Neuronal stem cell (in vitro differentiated cells): ENCODE measurements at regions not wholly inside any gene's neighbourhood (a gene's known extent, or its start where the extent isn't known, plus 50 kb on each side); places are given as distances from the start of the nearest gene placed in this dataset.

Experiments used
- DNase-seq: peaks from one replicate; pipeline ENCODE4 v3.0.0-alpha.2; 2013; ENCODE audit warnings: low spot score
- H2AFZ ChIP-seq: one replicate; pipeline ENCODE4 v1.6.1; 2013; ENCODE audit warnings: mild to moderate bottlenecking, low read length, inconsistent platforms
- H2AK5ac ChIP-seq: 2 replicates; pipeline ENCODE4 v1.6.1; 2013; ENCODE audit warnings: low read depth, mild to moderate bottlenecking, inconsistent platforms, low read length, moderate library complexity, mixed read lengths
- H2BK120ac ChIP-seq: 2 replicates; pipeline ENCODE4 v1.6.1; 2013; ENCODE audit warnings: low read depth, mild to moderate bottlenecking, inconsistent platforms, low read length, moderate library complexity, mixed read lengths
- H2BK12ac ChIP-seq: one replicate; pipeline ENCODE4 v1.6.1; 2013; ENCODE audit warnings: low read length, inconsistent platforms
- H2BK15ac ChIP-seq: 2 replicates; pipeline ENCODE4 v1.6.1; 2013; ENCODE audit warnings: mild to moderate bottlenecking, low read length, inconsistent platforms, mixed read lengths
- H2BK5ac ChIP-seq: one replicate; pipeline ENCODE4 v1.6.1; 2013; ENCODE audit warnings: inconsistent platforms, mild to moderate bottlenecking, low read length, moderate library complexity
- H3K14ac ChIP-seq: one replicate; pipeline ENCODE4 v1.6.1; 2013; ENCODE audit warnings: low read length, inconsistent platforms
- H3K18ac ChIP-seq: 2 replicates; pipeline ENCODE4 v1.6.1; 2013; ENCODE audit warnings: low read length, inconsistent platforms
- H3K23ac ChIP-seq: 2 replicates; pipeline ENCODE4 v1.6.1; 2013; ENCODE audit warnings: low read depth, mild to moderate bottlenecking, mixed read lengths, low read length, inconsistent platforms; ENCODE audit not compliant: poor library complexity
- H3K27ac ChIP-seq: replicated peaks from 3 replicates; pipeline ENCODE4 v1.5.1; 2013; ENCODE audit warnings: low read length, inconsistent platforms
- H3K27me3 ChIP-seq, 3 experiments: 2 replicates each; pipeline ENCODE4 v1.6.1; 2013; ENCODE audit warnings: low read length in 3 of 3, mild to moderate bottlenecking in 2 of 3, inconsistent platforms in 1 of 3, low read depth in 1 of 3, mixed read lengths in 1 of 3, moderate library complexity in 1 of 3; ENCODE audit not compliant: control insufficient read depth in 3 of 3, insufficient read depth in 3 of 3
- H3K36me3 ChIP-seq, 2 donors: replicated peaks in 1 of 2; 2 replicates each; pipeline ENCODE4 v1.6.1; 2013; ENCODE audit warnings: low read length in 2 of 2; ENCODE audit not compliant: control insufficient read depth in 2 of 2, insufficient read depth in 2 of 2
- H3K4ac ChIP-seq: 2 replicates; pipeline ENCODE4 v1.6.1; 2013; ENCODE audit warnings: inconsistent platforms, mild to moderate bottlenecking, low read length, moderate library complexity
- H3K4me1 ChIP-seq, 2 donors: 1 replicate in 1 of 2; 2 replicates in 1 of 2; pipeline ENCODE4 v1.6.1; 2013; ENCODE audit warnings: low read length in 2 of 2, low read depth in 1 of 2; ENCODE audit not compliant: control insufficient read depth in 2 of 2, insufficient read depth in 1 of 2
- H3K4me2 ChIP-seq: one replicate; pipeline ENCODE4 v1.6.1; 2013; ENCODE audit warnings: mild to moderate bottlenecking, low read length, inconsistent platforms; ENCODE audit not compliant: insufficient read depth, poor library complexity, severe bottlenecking
- H3K4me3 ChIP-seq, 2 donors: 2 replicates each; pipeline ENCODE4 v1.5.1; 2013; ENCODE audit warnings: low read length in 2 of 2, mild to moderate bottlenecking in 2 of 2, inconsistent platforms in 1 of 2, moderate library complexity in 1 of 2
- H3K79me1 ChIP-seq: one replicate; pipeline ENCODE4 v1.6.1; 2013; ENCODE audit warnings: low read depth, mild to moderate bottlenecking, inconsistent platforms, low read length, moderate library complexity
- H3K9ac ChIP-seq: one replicate; pipeline ENCODE4 v1.6.1; 2013; ENCODE audit warnings: mild to moderate bottlenecking, low read depth, low read length, inconsistent platforms; ENCODE audit not compliant: poor library complexity
- H3K9me3 ChIP-seq, 2 donors: replicated peaks in 1 of 2; 2 replicates each; pipeline versions ENCODE3 to v1.6.1; 2013; ENCODE audit warnings: low read length in 2 of 2, mild to moderate bottlenecking in 2 of 2, inconsistent platforms in 1 of 2, low read depth in 1 of 2, mixed read lengths in 1 of 2, moderate library complexity in 1 of 2; ENCODE audit not compliant: control insufficient read depth in 2 of 2, insufficient read depth in 1 of 2
- H4K8ac ChIP-seq: one replicate; pipeline ENCODE4 v1.6.1; 2013; ENCODE audit warnings: low read depth, mild to moderate bottlenecking, inconsistent platforms, low read length, moderate library complexity
- H4K91ac ChIP-seq: one replicate; pipeline ENCODE4 v1.6.1; 2013; ENCODE audit warnings: low read length, low read depth, mild to moderate bottlenecking, inconsistent platforms; ENCODE audit not compliant: poor library complexity
- WGBS, 2 donors: extraction: QIAGEN DNeasy Blood & Tissue Kit; methylation state at CpG; one replicate each; pipeline ENCODE4 v1.1.7; 2013; ENCODE audit warnings: missing lambda C conversion rate in 2 of 2, mixed read lengths in 1 of 2; ENCODE audit not compliant: insufficient read length in 2 of 2, insufficient replicate concordance in 1 of 2; ENCODE audit errors: extremely low coverage in 2 of 2; 5-methylcytosine and 5-hydroxymethylcytosine counted together

- no peak for DNase-seq
- H3K4me3 ChIP-seq, result no peak overlapping the region
- no peak overlapping the region for H2BK120ac ChIP-seq
- no peak overlapping the region for H2BK12ac ChIP-seq
- H3K14ac ChIP-seq, result no peak overlapping the region
- no peaks in the 10 kb centered on the region for H3K36me3 ChIP-seq
- H3K27me3 ChIP-seq, result no peaks in the 10 kb centered on the region
- H3K79me1 ChIP-seq, result no peaks in the 10 kb centered on the region
- no peak overlapping the region for H3K4ac ChIP-seq
- H3K9me3 ChIP-seq, result no peaks in the 10 kb centered on the region
- H3K18ac ChIP-seq, result no peak overlapping the region
- no peak overlapping the region for H2AK5ac ChIP-seq
- no peak overlapping the region for H3K23ac ChIP-seq
- no peak overlapping the region for H3K9ac ChIP-seq
- H3K4me2 ChIP-seq, result no peak overlapping the region
- no peak overlapping the region for H2BK15ac ChIP-seq
- H4K8ac ChIP-seq, result no peak overlapping the region
- H3K4me1 ChIP-seq, result no peaks in the 10 kb centered on the region
- H4K91ac ChIP-seq, result no peak overlapping the region
- no peak overlapping the region for H3K27ac ChIP-seq
- no peak overlapping the region for H2BK5ac ChIP-seq
- H2AFZ ChIP-seq, result no peak overlapping the region
These were observed 182.7 kb downstream of the C7orf25 start for GRCh38 chr7:42729053-42729765.

DNA sequence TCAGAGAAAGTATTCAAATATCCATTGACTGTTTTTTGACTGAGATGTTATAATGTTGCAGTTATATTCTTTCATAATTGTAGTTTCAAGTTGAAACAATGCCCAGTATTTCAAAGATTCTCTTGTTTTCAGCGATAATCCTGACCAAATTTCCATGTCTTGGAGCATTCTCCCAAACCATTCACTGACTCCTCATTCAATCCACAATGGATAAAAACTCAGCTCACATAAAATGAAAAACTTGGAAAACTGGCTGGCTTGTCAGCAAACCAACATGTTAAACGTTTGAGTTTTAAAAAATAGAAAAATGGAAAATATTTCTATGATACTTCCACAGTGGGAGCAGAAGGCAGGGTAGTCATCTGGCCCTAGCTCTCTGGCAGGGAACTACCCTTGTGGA is 184.4 kb downstream of the C7orf25 start:
- no peak overlapping the region for H3K18ac ChIP-seq
- H3K4me3 ChIP-seq, result no peak overlapping the region
- no peaks in the 10 kb centered on the region for H3K36me3 ChIP-seq
- H3K79me1 ChIP-seq, result no peaks in the 10 kb centered on the region
- no peak overlapping the region for H2BK12ac ChIP-seq
- no peak overlapping the region for H3K4me2 ChIP-seq
- no peak overlapping the region for H2BK5ac ChIP-seq
- H3K4ac ChIP-seq, result no peak overlapping the region
- H4K8ac ChIP-seq, result no peak overlapping the region
- H3K27me3 ChIP-seq, result no peaks in the 10 kb centered on the region
- H2BK15ac ChIP-seq, result no peak overlapping the region
- H3K9me3 ChIP-seq, result no peaks in the 10 kb centered on the region
- no peak overlapping the region for H3K23ac ChIP-seq
- H2BK120ac ChIP-seq, result no peak overlapping the region
- no peak overlapping the region for H3K9ac ChIP-seq
- H3K27ac ChIP-seq, result no peak overlapping the region
- H2AK5ac ChIP-seq, result no peak overlapping the region
- H2AFZ ChIP-seq, result no peak overlapping the region
- no peak for DNase-seq
- H3K14ac ChIP-seq, result no peak overlapping the region
- no peak overlapping the region for H4K91ac ChIP-seq
- WGBS, 2 donors, result no CpG with 5 or more reads among the region's 2 CpGs
- peaks cover 0 to 4% of the 10 kb centered on the region in 2 donors for H3K4me1 ChIP-seq

DNA sequence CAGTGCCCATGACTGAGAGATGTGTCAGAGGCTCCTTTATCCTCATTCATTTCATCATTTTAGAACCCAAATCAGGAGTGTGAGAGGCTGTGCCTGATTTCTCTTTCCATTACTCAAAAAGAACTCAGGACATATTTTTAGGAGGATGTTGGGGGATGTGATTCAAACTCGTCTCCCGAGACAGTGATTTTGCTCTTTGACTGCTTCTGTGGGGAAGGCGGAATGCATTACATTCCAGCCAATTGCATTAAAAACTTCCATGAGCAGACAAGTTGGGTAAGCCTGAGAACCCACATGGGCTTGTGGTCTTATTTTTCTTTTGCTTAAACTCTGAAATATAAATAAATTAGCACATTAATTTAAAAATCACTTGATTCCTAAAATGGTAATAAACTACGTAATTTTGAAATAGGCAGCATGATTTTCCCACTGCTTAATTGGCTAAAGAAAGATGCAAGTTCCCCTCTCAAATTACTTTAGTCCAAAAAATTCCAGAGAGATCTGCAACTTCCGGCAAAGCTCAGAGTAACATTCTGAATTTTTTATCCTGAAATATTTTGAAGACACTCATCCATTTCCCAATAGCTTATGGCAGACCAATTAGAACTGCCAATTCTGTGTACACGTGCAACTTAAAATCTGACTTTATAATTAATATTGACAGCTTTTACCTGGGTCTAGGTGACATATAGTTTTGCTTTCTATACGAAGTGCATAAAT is 185.6 kb downstream of the C7orf25 start:
- Histone ChIP-seq H3K4me3 (no peak overlapping the region), H2BK15ac (no peak overlapping the region), H3K9ac (no peak overlapping the region), H3K27ac (no peak overlapping the region), H3K79me1 (no peaks in the 10 kb centered on the region), H3K36me3 (no peaks in the 10 kb centered on the region), H3K27me3 (no peaks in the 10 kb centered on the region), H4K91ac (no peak overlapping the region), H3K14ac (no peak overlapping the region), H2AFZ (no peak overlapping the region), H2BK120ac (no peak overlapping the region), H3K9me3 (no peaks in the 10 kb centered on the region), H2BK12ac (no peak overlapping the region), H3K18ac (no peak overlapping the region), H3K4me2 (no peak overlapping the region), H2BK5ac (no peak overlapping the region), H4K8ac (no peak overlapping the region), H3K4ac (no peak overlapping the region), H2AK5ac (no peak overlapping the region), H3K4me1 (peaks cover 8 to 11% of the 10 kb centered on the region in 2 donors), H3K23ac (no peak overlapping the region)
- WGBS, 2 donors, result no CpG with 5 or more reads among the region's 7 CpGs
- DNase-seq, result no peak

GRCh38 chr7:42722716-42723115 is 189.2 kb downstream of the C7orf25 start:
- H3K4me2 ChIP-seq, result no peak overlapping the region
- H3K9me3 ChIP-seq, result no peaks in the 10 kb centered on the region
- no peak overlapping the region for H4K8ac ChIP-seq
- no CpG with 5 or more reads among the region's 3 CpGs for WGBS, 2 donors
- no peak overlapping the region for H2AFZ ChIP-seq
- no peaks in the 10 kb centered on the region for H3K36me3 ChIP-seq
- no peak overlapping the region for H3K9ac ChIP-seq
- H2BK15ac ChIP-seq, result no peak overlapping the region
- no peak overlapping the region for H2BK5ac ChIP-seq
- H2BK12ac ChIP-seq, result no peak overlapping the region
- peak overlapping the region; percentile 60 for H2AK5ac ChIP-seq
- H3K27ac ChIP-seq, result no peak overlapping the region
- no peak overlapping the region for H3K14ac ChIP-seq
- no peak for DNase-seq
- peaks cover 14 to 20% of the 10 kb centered on the region in 2 donors for H3K4me1 ChIP-seq
- no peak overlapping the region for H4K91ac ChIP-seq
- no peak overlapping the region for H3K4ac ChIP-seq
- H3K23ac ChIP-seq, result no peak overlapping the region
- H3K4me3 ChIP-seq, result no peak overlapping the region
- peak overlapping the region; percentile 35 for H2BK120ac ChIP-seq
- H3K18ac ChIP-seq, result peak overlapping the region; percentile 78
- no peaks in the 10 kb centered on the region for H3K27me3 ChIP-seq
- no peaks in the 10 kb centered on the region for H3K79me1 ChIP-seq
